ENCODE measurements at regions not wholly inside any gene's neighbourhood (a gene's known extent, or its start where the extent isn't known, plus 50 kb on each side); places are given as distances from the start of the nearest gene placed in this dataset.

- Mint-ChIP-seq H3K9me3 (no peaks in the 10 kb centered on the region), H3K36me3 (ENCODE audit: low read depth) (no peaks in the 10 kb centered on the region), H3K4me3 (no peak overlapping the region), H3K27ac (no peak overlapping the region), H3K27me3 (peaks cover 9% of the 10 kb centered on the region), H3K4me1 (no peaks in the 10 kb centered on the region)
- no peak for TF ChIP-seq CTCF (IDR thresholded peaks at IDR 0.05)
- DNase-seq (no peak), ATAC-seq (ENCODE audit: low read depth) (no peak)
- intact Hi-C loops (cut with micrococcal nuclease), result no loop called here
- ChIA-PET CTCF (no interaction called here), POLR2A (no interaction called here)
Measured at GRCh38 chr2:71999580-71999979, 148.1 kb downstream of the CYP26B1 start.

GRCh38 chr2:71997843-71998242, 149.8 kb downstream of the CYP26B1 start:
- ATAC-seq (ENCODE audit: low read depth), result no peak
- POLR2A ChIA-PET, result no interaction called here
- CTCF ChIA-PET, result no interaction called here

GRCh38 chr2:71995067-71995665, 152.5 kb downstream of the CYP26B1 start:
- Mint-ChIP-seq H3K4me3 (no peak overlapping the region), H3K36me3 (ENCODE audit: low read depth) (no peaks in the 10 kb centered on the region), H3K27me3 (peaks cover 2% of the 10 kb centered on the region), H3K9me3 (no peaks in the 10 kb centered on the region), H3K4me1 (no peaks in the 10 kb centered on the region), H3K27ac (no peak overlapping the region)
- intact Hi-C loops (cut with micrococcal nuclease), result no loop called here
- ChIA-PET POLR2A (no interaction called here), CTCF (no interaction called here)
- DNase-seq (no peak), ATAC-seq (ENCODE audit: low read depth) (no peak)
- TF ChIP-seq CTCF (IDR thresholded peaks at IDR 0.05), result no peak

More at GRCh38 chr2:71997843-71998242, 149.8 kb downstream of the CYP26B1 start:
- H3K9me3 Mint-ChIP-seq, result no peaks in the 10 kb centered on the region
- H3K4me1 Mint-ChIP-seq, result no peaks in the 10 kb centered on the region
- intact Hi-C loops (cut with micrococcal nuclease), result no loop called here
- no peak for TF ChIP-seq CTCF (IDR thresholded peaks at IDR 0.05)
- H3K4me3 Mint-ChIP-seq, result no peak overlapping the region
- no peak overlapping the region for H3K27ac Mint-ChIP-seq
- H3K27me3 Mint-ChIP-seq, result peaks cover 5% of the 10 kb centered on the region
- no peak for DNase-seq
- no peaks in the 10 kb centered on the region for H3K36me3 Mint-ChIP-seq (ENCODE audit: low read depth)

- H3K36me3 Mint-ChIP-seq (ENCODE audit: low read depth), result no peaks in the 10 kb centered on the region
- POLR2A ChIA-PET, result no interaction called here
- H3K27ac Mint-ChIP-seq, result no peak overlapping the region
- DNase-seq (no peak), ATAC-seq (ENCODE audit: low read depth) (no peak)
- H3K4me1 Mint-ChIP-seq, result no peaks in the 10 kb centered on the region
- intact Hi-C loops (cut with micrococcal nuclease), result no loop called here
- no peak overlapping the region for H3K4me3 Mint-ChIP-seq
- no peak for TF ChIP-seq CTCF (IDR thresholded peaks at IDR 0.05)
- peaks cover 2% of the 10 kb centered on the region for H3K9me3 Mint-ChIP-seq
- CTCF ChIA-PET, result no interaction called here
- H3K27me3 Mint-ChIP-seq, result peaks cover 2% of the 10 kb centered on the region
Measured at GRCh38 chr2:71992036-71992435, 155.6 kb downstream of the CYP26B1 start.

GRCh38 chr2:71991397-71991796, 156.3 kb downstream of the CYP26B1 start:
- Mint-ChIP-seq H3K9me3 (peaks cover 2% of the 10 kb centered on the region), H3K27ac (no peak overlapping the region), H3K4me1 (no peaks in the 10 kb centered on the region), H3K4me3 (no peak overlapping the region), H3K27me3 (peaks cover 2% of the 10 kb centered on the region), H3K36me3 (ENCODE audit: low read depth) (no peaks in the 10 kb centered on the region)
- intact Hi-C loops (cut with micrococcal nuclease), result no loop called here
- ChIA-PET CTCF (no interaction called here), POLR2A (no interaction called here)
- ATAC-seq (ENCODE audit: low read depth) (no peak), DNase-seq (no peak)
- TF ChIP-seq CTCF (IDR thresholded peaks at IDR 0.05), result no peak

All from activated B cell treated with CpG ODN at 0.5 μM for 24 hours (primary cell).